Inflammatory macrophage treated with lipopolysaccharide for 1 hour (primary cell): ENCODE measurements at regions not wholly inside any gene's neighbourhood (a gene's known extent, or its start where the extent isn't known, plus 50 kb on each side); places are given as distances from the start of the nearest gene placed in this dataset.

Experiments
- DNase-seq, 2 donors: peaks; one replicate each; pipeline ENCODE4 v3.0.0-alpha.2; 2020 to 2022

- no peak for DNase-seq
Measured at GRCh38 chr11:134483291-134483690, 71.2 kb upstream of the B3GAT1 start.

- DNase-seq = no peak
Measured at GRCh38 chr11:134482865-134483264, 70.8 kb upstream of the B3GAT1 start.

- DNase-seq = no peak
Measured at GRCh38 chr11:134481933-134482527, 70.0 kb upstream of the B3GAT1 start.

- DNase-seq = no peak
Measured at GRCh38 chr11:134481135-134481534, 69.1 kb upstream of the B3GAT1 start.

GRCh38 chr11:134480136-134480712, 68.2 kb upstream of the B3GAT1 start:
- DNase-seq = no peak

- DNase-seq = no peak
Measured at GRCh38 chr11:134479206-134480135, 67.4 kb upstream of the B3GAT1 start.

GRCh38 chr11:134478611-134479010, 66.6 kb upstream of the B3GAT1 start:
- DNase-seq = no peak

- no peak for DNase-seq
Measured at GRCh38 chr11:134478176-134478575, 66.1 kb upstream of the B3GAT1 start.

GRCh38 chr11:134477486-134477885, 65.4 kb upstream of the B3GAT1 start:
- no peak for DNase-seq

GRCh38 chr11:134476435-134477021, 64.5 kb upstream of the B3GAT1 start:
- DNase-seq = no peak

- no peak for DNase-seq
Measured at GRCh38 chr11:134475951-134476350, 63.9 kb upstream of the B3GAT1 start.

- DNase-seq = no peak
Measured at GRCh38 chr11:134474942-134475341, 62.9 kb upstream of the B3GAT1 start.

- no peak for DNase-seq
Measured at GRCh38 chr11:134474070-134474860, 62.2 kb upstream of the B3GAT1 start.

GRCh38 chr11:134471716-134472455, 59.8 kb upstream of the B3GAT1 start:
- no peak for DNase-seq

- no peak for DNase-seq
Measured at GRCh38 chr11:134471087-134471715, 59.2 kb upstream of the B3GAT1 start.

GRCh38 chr11:134470238-134470637, 58.2 kb upstream of the B3GAT1 start:
- no peak for DNase-seq

- no peak for DNase-seq
Measured at GRCh38 chr11:134469627-134470026, 57.6 kb upstream of the B3GAT1 start.

- DNase-seq = no peak
Measured at GRCh38 chr11:134468796-134469195, 56.8 kb upstream of the B3GAT1 start.

- no peak for DNase-seq
Measured at GRCh38 chr11:134468081-134468668, 56.1 kb upstream of the B3GAT1 start.

- DNase-seq = no peak
Measured at GRCh38 chr11:134466610-134467567, 54.8 kb upstream of the B3GAT1 start.
